ENCODE measurements at regions not wholly inside any gene's neighbourhood (a gene's known extent, or its start where the extent isn't known, plus 50 kb on each side); places are given as distances from the start of the nearest gene placed in this dataset.

- TF ChIP-seq CTCF (IDR thresholded peaks at IDR 0.05; ENCODE audit: poor library complexity, severe bottlenecking) (no peak), POLR2AphosphoS5 (IDR thresholded peaks at IDR 0.05) (no peak), EP300 (conservative IDR thresholded peaks at IDR 0.05; ENCODE audit: poor library complexity, severe bottlenecking) (no peak), MXI1 (conservative IDR thresholded peaks at IDR 0.05; ENCODE audit: poor library complexity, severe bottlenecking) (no peak)
Measured at GRCh38 chr3:28050120-28050519, 191.3 kb upstream of the CMC1 start.
